Brain microvascular endothelial cell (primary cell): ENCODE measurements at regions not wholly inside any gene's neighbourhood (a gene's known extent, or its start where the extent isn't known, plus 50 kb on each side); places are given as distances from the start of the nearest gene placed in this dataset.

Source experiments
- DNase-seq: peaks from one replicate; pipeline ENCODE4 v3.0.0-alpha.2; 2020
- H3K27ac ChIP-seq: fragments of 250-450 bp; sonication (Bioruptor Pico); 2 replicates; pipeline ENCODE4 v1.5.1; 2020; ENCODE audit warnings: mild to moderate bottlenecking, moderate library complexity
- H3K27me3 ChIP-seq: fragments of 250-450 bp; sonication (Bioruptor Pico); replicated peaks from 2 replicates; pipeline ENCODE4 v1.5.1; 2020; ENCODE audit warnings: mild to moderate bottlenecking
- H3K36me3 ChIP-seq: fragments of 250-450 bp; sonication (Bioruptor Pico); replicated peaks from 2 replicates; pipeline ENCODE4 v1.5.1; 2020; ENCODE audit warnings: mild to moderate bottlenecking
- H3K4me3 ChIP-seq: 2 replicates; pipeline ENCODE4 v1.5.1; 2011; ENCODE audit warnings: low read depth, mild to moderate bottlenecking, control low read depth, low read length, moderate library complexity
- in situ Hi-C: cut with HindIII; loops from 2 replicates; pipeline ENCODE4 v1.10.0; 2017; ENCODE audit warnings: low sequenced_read_pairs, low pct_ligation_motif_present
- TF ChIP-seq, protein P1 (sequence below): IDR thresholded peaks from 2 replicates; pipeline ENCODE4 v1.5.1; 2011; ENCODE audit warnings: low read depth, mild to moderate bottlenecking, moderate library complexity, low read length, control low read depth, inconsistent platforms; ENCODE audit errors: missing control alignments

- in situ Hi-C loops, result no loop called here
- TF ChIP-seq, protein P1, sequence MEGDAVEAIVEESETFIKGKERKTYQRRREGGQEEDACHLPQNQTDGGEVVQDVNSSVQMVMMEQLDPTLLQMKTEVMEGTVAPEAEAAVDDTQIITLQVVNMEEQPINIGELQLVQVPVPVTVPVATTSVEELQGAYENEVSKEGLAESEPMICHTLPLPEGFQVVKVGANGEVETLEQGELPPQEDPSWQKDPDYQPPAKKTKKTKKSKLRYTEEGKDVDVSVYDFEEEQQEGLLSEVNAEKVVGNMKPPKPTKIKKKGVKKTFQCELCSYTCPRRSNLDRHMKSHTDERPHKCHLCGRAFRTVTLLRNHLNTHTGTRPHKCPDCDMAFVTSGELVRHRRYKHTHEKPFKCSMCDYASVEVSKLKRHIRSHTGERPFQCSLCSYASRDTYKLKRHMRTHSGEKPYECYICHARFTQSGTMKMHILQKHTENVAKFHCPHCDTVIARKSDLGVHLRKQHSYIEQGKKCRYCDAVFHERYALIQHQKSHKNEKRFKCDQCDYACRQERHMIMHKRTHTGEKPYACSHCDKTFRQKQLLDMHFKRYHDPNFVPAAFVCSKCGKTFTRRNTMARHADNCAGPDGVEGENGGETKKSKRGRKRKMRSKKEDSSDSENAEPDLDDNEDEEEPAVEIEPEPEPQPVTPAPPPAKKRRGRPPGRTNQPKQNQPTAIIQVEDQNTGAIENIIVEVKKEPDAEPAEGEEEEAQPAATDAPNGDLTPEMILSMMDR, result no peak
- H3K36me3 ChIP-seq, result no peaks in the 10 kb centered on the region
- H3K4me3 ChIP-seq, result no peak overlapping the region
- H3K27ac ChIP-seq, result no peak overlapping the region
- DNase-seq, result no peak
- no peaks in the 10 kb centered on the region for H3K27me3 ChIP-seq
These were observed 107.8 kb upstream of the ARID2 start for GRCh38 chr12:45621703-45622102.

DNA sequence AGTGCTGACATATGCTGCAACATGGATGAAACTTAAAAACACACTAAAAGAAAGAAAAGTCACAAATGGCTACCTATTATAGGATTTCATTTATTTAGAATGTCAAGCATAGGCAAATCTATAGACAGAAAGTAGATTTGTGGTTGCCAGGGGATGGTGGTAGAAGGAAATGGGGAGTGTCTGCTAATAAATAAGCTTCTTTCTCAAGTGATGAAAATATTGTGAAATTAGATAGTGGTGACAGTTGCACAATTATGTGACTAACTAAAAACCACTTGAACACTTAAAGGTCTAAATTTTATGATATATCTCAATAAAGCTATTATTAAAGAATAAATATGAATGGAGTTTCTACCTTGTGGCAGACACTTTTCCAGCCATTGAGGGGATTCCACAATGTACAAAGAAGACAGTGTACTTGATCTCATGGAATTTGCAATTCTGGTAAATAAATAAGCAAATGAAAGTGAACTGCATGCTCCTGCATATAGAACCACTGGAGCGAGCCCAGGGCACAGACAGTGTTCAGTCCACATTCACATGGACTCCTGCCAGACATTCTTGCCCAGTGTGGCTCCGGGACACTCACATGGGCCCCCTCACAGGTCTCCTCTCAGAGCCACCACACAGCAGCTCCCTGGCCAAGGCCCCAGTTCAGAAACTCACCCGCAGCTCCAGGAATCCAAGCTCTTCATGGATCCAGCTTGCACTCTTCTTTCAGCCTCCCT is 107.1 kb upstream of the ARID2 start:
- Histone ChIP-seq H3K4me3 (no peak overlapping the region), H3K27me3 (no peaks in the 10 kb centered on the region), H3K36me3 (no peaks in the 10 kb centered on the region), H3K27ac (no peak overlapping the region)
- in situ Hi-C loops, result no loop called here
- TF ChIP-seq, protein P1, result no peak
- DNase-seq, result no peak

DNA sequence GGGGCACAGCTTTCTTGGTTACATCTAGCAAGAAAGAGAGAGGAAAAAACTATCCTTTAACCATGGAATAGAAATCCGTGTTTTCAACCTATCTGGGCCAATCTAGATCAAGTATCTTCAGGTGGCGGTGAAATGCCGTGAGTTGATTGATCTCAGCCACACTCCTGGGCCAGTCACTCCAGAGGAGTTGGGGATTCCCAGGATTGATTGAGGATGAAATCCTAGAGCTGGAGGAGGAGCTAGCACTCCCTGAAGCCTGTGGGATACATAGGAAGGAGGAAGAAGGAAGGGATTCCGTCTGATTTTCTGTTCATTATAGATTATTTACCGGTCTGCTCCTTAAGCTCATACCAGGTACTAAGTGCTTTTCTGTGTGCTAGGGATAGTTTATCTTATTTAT is 106.3 kb upstream of the ARID2 start:
- in situ Hi-C loops, result no loop called here
- no peaks in the 10 kb centered on the region for H3K36me3 ChIP-seq
- H3K27me3 ChIP-seq, result no peaks in the 10 kb centered on the region
- DNase-seq, result no peak
- H3K4me3 ChIP-seq, result no peak overlapping the region
- TF ChIP-seq, protein P1, result no peak
- no peak overlapping the region for H3K27ac ChIP-seq

GRCh38 chr12:45623940-45624339 is 105.6 kb upstream of the ARID2 start:
- Histone ChIP-seq H3K27me3 (no peaks in the 10 kb centered on the region), H3K27ac (no peak overlapping the region), H3K36me3 (no peaks in the 10 kb centered on the region), H3K4me3 (no peak overlapping the region)
- in situ Hi-C loops, result no loop called here
- TF ChIP-seq, protein P1, result no peak
- no peak for DNase-seq

- H3K4me3 ChIP-seq, result no peak overlapping the region
- TF ChIP-seq, protein P1, result no peak
- in situ Hi-C loops, result no loop called here
- H3K27me3 ChIP-seq, result no peaks in the 10 kb centered on the region
- no peaks in the 10 kb centered on the region for H3K36me3 ChIP-seq
- no peak for DNase-seq
- H3K27ac ChIP-seq, result no peak overlapping the region
These were observed 102.5 kb upstream of the ARID2 start for GRCh38 chr12:45626965-45627364.
